RWPE2 (cell line): ENCODE measurements at regions not wholly inside any gene's neighbourhood (a gene's known extent, or its start where the extent isn't known, plus 50 kb on each side); places are given as distances from the start of the nearest gene placed in this dataset.

Experiments used
- ATAC-seq: fragments of 200-7000 bp; cut with Tn5 transposase; 3 replicates; pipeline ENCODE4 v1.9.1; 2021; ENCODE audit warnings: low read depth
- DNase-seq: peaks from one replicate; pipeline ENCODE4 v3.0.0-alpha.2; 2020; ENCODE audit warnings: low spot score
- H3K27ac ChIP-seq: fragments of 450-650 bp; 2 replicates; pipeline ENCODE4 v1.5.1; 2017; ENCODE audit warnings: mild to moderate bottlenecking; ENCODE audit not compliant: poor library complexity, severe bottlenecking
- H3K27me3 ChIP-seq: fragments of 250-450 bp; sonication (Bioruptor Pico); 2 replicates; pipeline ENCODE4 v1.5.1; 2021; ENCODE audit warnings: mild to moderate bottlenecking, moderate library complexity; ENCODE audit not compliant: insufficient read depth, poor library complexity, severe bottlenecking
- H3K36me3 ChIP-seq: fragments of 250-450 bp; sonication (Bioruptor Pico); 2 replicates; pipeline ENCODE4 v1.5.1; 2020; ENCODE audit warnings: low read depth, mild to moderate bottlenecking, moderate library complexity
- H3K4me1 ChIP-seq: fragments of 250-450 bp; sonication (Bioruptor Pico); 2 replicates; pipeline ENCODE4 v1.5.1; 2021; ENCODE audit warnings: mild to moderate bottlenecking, moderate library complexity; ENCODE audit not compliant: insufficient read depth, poor library complexity, severe bottlenecking
- H3K4me3 ChIP-seq: fragments of 250-450 bp; sonication (Bioruptor Pico); 2 replicates; pipeline ENCODE4 v1.5.1; 2021; ENCODE audit warnings: mild to moderate bottlenecking, moderate library complexity; ENCODE audit not compliant: severe bottlenecking
- H3K9me3 ChIP-seq: fragments of 250-450 bp; sonication (Bioruptor Pico); 2 replicates; pipeline ENCODE4 v1.5.1; 2021; ENCODE audit warnings: mild to moderate bottlenecking, moderate library complexity; ENCODE audit not compliant: severe bottlenecking
- CTCF ChIP-seq: fragments of 450-650 bp; IDR thresholded peaks from one replicate; pipeline ENCODE4 v1.5.1; 2017; ENCODE audit warnings: mild to moderate bottlenecking, moderate library complexity; ENCODE audit not compliant: poor library complexity, severe bottlenecking

- ATAC-seq = no peak
- Histone ChIP-seq H3K27me3 (no peaks in the 10 kb centered on the region), H3K4me1 (no peaks in the 10 kb centered on the region), H3K9me3 (no peaks in the 10 kb centered on the region), H3K27ac (no peak overlapping the region), H3K4me3 (no peak overlapping the region), H3K36me3 (no peaks in the 10 kb centered on the region)
- no peak for DNase-seq
- no peak for TF ChIP-seq CTCF
These were observed 99.1 kb upstream of the DUSP22 start for GRCh38 chr6:193180-193579.

- DNase-seq (no peak), ATAC-seq (no peak)
- Histone ChIP-seq H3K27ac (no peak overlapping the region), H3K27me3 (no peaks in the 10 kb centered on the region), H3K9me3 (no peaks in the 10 kb centered on the region), H3K4me3 (no peak overlapping the region), H3K36me3 (no peaks in the 10 kb centered on the region), H3K4me1 (no peaks in the 10 kb centered on the region)
- TF ChIP-seq CTCF = no peak
These were observed 98.4 kb upstream of the DUSP22 start for GRCh38 chr6:193773-194310.

- ATAC-seq = no peak
- H3K36me3 ChIP-seq = no peaks in the 10 kb centered on the region
- no peaks in the 10 kb centered on the region for H3K9me3 ChIP-seq
- no peaks in the 10 kb centered on the region for H3K4me1 ChIP-seq
- DNase-seq = no peak
- no peak overlapping the region for H3K4me3 ChIP-seq
- H3K27ac ChIP-seq = no peak overlapping the region
- H3K27me3 ChIP-seq = no peaks in the 10 kb centered on the region
- TF ChIP-seq CTCF = no peak
These were observed 96.4 kb upstream of the DUSP22 start for GRCh38 chr6:195861-196360.

- Histone ChIP-seq H3K27ac (no peak overlapping the region), H3K27me3 (no peaks in the 10 kb centered on the region), H3K4me3 (no peak overlapping the region), H3K9me3 (no peaks in the 10 kb centered on the region), H3K36me3 (no peaks in the 10 kb centered on the region), H3K4me1 (no peaks in the 10 kb centered on the region)
- no peak for ATAC-seq
- no peak for TF ChIP-seq CTCF
- DNase-seq = no peak
These were observed 95.7 kb upstream of the DUSP22 start for GRCh38 chr6:196543-196942.

GRCh38 chr6:203661-204060 is 88.6 kb upstream of the DUSP22 start:
- Histone ChIP-seq H3K27me3 (no peaks in the 10 kb centered on the region), H3K36me3 (no peaks in the 10 kb centered on the region), H3K9me3 (no peaks in the 10 kb centered on the region), H3K27ac (no peak overlapping the region), H3K4me3 (no peak overlapping the region), H3K4me1 (no peaks in the 10 kb centered on the region)
- ATAC-seq (no peak), DNase-seq (no peak)
- no peak for TF ChIP-seq CTCF
